Myocyte (in vitro differentiated cells): ENCODE measurements at regions not wholly inside any gene's neighbourhood (a gene's known extent, or its start where the extent isn't known, plus 50 kb on each side); places are given as distances from the start of the nearest gene placed in this dataset.

Experiments used
- DNase-seq: peaks from one replicate; pipeline ENCODE4 v3.0.0-alpha.2; 2012; ENCODE audit warnings: low read depth

DNA sequence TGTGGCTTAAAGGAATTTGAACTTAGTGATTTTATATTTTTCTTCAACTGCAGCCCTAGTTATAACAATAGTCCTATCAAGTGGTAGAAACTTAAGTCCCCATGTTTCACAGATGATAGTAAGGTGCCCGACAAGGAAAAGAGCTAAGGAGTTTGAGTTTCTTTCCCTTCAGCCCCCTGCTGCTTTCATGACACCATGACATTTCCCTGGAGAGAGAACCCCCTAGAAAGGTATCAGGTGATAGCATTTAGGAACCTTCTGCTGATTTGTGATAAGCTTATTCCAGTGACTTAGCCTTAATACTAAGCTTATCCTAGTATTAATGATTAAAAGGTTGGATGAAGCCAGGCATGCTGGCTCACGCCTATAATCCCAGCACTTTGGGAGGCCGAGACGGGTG lies 623.8 kb upstream of the TYRP1 start:
- DNase-seq: no peak

DNA sequence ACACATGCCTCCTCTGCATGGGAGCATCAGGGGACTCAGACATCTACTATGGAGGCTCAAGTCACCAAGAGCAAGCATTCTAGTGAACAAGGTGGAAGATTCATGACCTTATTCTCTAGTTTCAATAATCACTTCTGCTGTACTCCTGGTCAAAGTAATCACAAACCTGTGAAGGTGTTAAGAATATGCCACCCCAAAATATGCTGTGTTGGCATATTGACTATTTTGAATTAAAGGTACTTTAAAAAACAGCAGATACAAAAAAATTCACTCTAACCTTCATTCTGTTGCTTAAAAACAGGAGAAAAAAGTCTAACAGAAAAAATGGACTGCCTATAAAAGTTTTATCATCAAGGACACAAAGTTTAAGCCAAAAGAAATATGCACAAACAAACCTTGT lies 607.8 kb upstream of the TYRP1 start:
- no peak for DNase-seq

DNA sequence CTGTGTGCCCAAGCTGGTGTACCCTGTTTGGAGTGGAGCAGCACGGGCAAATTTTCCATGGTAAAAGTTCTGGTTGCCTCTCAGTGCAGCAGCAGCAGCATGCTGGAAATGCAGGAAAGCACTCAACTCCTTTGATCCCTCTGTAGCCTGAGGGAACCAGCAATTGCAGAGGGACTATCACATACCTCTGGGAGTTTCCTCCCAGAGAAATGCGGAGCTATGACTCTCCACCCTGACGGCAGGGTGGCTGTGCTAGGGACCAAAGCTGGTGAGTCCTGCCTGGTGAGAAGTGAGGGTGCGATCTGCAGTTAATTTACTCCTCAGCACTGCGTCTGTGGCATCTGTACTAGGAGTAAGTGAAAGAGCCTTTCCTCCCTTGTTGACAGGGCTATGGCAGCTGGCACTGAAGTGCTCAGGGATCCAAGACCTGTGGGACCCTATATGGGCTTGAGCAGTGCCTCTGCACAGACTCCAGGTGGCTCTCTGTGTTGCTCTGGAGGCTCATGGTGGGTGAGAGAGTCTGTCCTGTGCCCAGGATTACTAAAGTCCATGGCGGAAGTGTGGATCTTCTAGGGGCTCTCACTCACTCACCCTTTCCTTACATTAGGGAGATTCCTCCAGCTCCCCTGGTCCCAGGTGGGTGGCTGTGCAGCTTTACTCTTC lies 601.2 kb upstream of the TYRP1 start:
- DNase-seq: no peak

DNA sequence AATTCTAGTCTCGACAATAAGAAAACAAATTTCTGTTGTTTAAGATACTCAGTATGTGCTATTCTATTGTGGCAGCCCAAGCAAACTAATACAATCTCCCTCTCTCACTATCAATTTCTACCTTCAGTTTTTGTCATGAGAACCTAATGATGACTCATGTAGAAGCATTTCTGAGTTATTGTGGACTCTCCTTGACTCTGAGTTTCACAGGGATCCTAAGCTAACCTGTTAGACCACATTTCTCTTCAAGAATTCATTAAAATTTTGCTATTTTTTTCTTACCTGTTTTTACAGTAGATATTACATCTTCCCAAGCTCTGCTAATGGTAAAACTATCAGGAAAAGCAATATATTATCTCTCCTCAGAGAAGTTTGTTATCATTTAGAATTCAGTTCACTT lies 599.1 kb upstream of the TYRP1 start:
- no peak for DNase-seq

DNA sequence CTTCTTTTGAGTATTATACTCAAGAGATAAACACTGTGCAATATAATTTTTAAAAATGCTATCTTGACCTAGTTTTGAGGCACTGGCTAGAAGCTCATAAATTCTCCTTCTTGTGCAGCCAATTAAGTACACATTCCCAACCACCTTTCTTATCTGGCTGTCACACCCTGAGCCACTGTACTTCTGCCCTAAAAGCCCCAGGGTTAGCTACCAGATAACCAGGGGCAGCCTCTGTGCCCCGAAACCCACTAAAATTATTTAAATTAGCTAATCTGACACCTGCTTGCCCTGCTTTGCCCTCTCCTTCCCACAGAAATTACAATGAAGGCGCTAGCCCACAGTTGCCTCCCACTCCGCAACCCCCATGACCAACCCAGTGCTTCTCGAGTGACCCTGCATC lies 597.3 kb upstream of the TYRP1 start:
- no peak for DNase-seq

DNA sequence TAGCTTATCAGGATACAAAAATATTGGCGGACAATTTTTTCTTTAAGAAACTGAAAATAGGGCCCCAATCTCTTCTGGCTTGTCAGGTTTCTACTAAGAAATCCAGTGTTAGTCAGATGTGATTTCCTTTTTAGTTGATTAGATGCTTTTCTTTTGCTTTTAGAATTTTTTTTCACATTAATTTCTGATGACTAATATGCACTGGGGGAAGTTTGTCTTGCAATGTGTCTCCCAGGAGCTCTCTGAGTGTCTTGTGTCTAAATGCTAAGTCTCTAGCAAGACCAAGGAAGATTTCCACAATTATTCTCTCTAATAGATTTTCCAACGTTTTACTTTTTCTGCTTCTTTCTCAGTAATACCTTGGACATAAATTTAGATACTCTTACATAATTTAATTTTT lies 559.8 kb upstream of the TYRP1 start:
- DNase-seq: no peak

DNA sequence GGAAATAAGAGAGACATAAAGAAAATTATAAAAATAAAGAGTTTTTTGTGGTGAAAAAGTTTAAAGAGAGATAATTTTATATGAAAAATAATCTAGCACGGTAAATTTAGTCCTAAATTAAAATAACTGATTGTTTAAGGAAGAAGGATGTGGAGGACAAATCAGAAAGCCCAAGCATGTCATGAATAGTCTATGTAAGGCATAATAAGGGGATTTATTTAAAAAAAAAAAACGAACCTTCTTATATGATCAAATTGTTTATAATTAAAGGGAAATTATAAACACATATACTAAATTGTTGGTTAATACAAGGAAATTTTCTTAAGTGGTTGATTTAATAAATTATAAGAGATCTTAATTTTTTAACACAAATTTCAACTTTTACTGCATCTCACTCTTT lies 551.8 kb upstream of the TYRP1 start:
- no peak for DNase-seq

DNA sequence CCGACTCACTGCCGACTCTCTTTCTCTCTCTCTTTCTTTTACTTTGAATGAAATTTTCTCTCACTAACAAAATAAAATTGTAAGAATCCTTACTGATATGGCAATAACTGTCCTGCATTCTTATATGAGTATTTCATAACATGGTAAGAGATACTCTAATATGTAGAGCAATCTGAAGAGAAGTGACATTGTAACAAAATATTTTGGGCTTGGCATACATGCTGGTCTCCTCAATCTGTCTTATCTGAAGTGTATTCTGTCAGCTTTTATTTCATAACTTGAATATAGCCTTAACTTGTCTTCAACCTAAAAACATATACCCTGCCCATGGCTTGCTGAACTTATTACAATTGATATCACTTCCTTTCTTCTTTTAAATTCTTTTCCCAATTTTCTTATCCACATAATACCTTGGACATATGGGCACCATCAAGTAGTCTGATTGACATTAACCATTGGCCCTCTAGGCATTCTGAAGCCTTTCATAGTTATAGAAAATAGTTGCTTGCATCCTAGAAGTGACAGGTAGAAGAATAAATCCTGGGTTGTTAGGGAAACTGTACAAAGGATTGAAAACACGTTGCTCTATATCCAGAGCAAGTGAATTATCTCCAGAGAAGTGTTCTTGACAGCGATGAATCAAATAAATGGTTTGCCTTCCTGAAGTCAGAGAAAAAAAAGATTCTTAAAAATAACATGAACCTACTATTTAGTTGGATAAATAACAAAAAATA lies 537.6 kb upstream of the TYRP1 start:
- no peak for DNase-seq

DNA sequence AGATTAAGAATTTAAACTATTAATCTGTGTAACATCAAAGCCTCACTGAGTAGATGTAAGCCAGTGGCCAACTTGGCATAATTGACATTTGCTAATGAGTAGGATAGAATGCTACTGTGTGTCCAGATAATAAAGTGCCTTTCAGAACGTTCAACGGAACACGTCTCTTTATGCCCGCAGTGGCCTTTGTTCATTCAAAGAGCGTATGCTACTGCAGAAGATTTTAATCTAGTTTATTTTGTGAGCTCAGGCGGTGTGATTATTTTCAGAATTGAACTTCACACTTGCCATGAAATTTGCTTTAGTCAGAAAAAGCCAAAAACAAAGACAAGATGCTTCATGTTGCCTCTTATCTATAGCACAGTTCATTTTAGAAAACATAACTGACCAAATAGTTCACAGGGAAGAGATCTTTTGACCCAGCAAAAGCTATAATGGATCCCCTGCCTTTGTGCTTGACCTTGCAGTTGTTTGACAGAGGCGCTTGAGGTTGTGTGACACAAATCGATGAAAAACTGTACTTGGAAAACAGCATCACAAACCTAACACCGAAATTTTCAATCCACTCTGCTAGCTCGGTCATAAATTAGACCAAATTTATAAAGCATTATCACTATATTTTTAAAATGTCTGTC lies 530.9 kb upstream of the TYRP1 start:
- DNase-seq: no peak

DNA sequence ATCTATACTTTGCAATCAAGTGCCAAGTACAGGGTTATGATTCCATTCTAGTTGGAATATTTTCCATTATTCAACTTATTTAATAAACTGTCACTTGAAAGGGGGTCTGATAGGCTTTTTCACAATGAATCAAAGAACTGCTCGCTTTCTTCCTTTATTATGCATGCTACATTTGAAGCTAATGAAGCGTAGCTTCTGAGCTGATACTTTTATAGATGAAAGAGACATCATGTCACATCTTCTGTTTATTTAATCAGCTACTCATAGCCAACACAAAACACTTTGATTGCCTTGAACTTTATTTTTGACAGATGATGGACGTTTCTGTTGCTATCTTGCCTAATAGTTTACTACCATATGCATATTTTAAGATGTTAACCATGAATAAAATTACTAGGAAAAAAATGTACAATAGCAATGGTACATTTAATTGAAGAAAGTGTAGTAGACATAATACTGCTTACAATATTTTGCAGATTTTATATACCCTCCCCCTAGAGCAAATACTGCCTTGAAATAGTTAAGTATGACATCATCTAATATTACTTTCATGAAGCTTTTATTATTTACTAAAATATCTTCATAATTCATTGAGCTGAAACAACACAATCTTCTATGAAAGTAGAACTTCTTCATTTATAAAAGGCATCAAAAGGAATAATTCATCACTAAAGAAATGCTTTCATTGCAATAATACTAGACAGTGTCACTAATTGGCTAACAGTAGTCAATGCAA lies 529.3 kb upstream of the TYRP1 start:
- DNase-seq: no peak

DNA sequence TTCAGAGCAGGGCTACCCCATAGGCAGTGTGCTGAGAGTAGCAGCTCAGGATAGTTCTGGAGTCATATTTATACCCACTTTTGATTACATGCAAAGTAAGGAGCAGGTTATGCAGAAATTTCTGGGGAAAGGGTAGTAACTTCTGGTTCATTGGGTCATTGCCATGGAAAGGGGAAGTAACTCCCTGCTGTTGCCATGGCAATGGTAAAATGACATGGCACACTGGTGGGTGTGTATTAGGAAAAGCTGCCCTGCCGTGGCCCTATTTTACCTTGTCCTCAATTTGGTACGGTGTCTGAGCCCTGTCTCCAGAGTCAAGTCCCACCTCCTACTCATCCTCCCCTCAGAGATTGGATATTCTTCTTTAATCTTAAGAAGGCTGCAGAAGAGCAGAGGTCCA lies 526.7 kb upstream of the TYRP1 start:
- no peak for DNase-seq

DNA sequence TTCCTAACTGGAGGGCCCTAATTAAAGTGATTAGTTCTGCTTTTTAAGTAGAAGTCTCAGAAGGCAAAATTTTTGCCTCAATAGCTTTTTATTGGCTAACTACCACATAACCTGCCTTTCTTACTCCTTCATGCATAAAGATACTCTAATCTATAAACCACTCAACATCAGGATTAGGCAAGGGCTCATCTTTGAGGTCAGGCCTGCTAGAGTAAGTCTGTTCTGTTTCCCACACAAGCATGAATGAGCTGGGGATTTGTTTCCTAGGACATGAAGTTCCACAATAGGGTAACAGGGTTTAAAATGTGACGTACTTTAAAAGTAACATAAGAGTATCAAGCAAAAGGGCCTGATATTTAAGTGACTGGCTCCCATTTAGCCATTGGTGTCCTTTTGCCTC lies 522.7 kb upstream of the TYRP1 start:
- no peak for DNase-seq

DNA sequence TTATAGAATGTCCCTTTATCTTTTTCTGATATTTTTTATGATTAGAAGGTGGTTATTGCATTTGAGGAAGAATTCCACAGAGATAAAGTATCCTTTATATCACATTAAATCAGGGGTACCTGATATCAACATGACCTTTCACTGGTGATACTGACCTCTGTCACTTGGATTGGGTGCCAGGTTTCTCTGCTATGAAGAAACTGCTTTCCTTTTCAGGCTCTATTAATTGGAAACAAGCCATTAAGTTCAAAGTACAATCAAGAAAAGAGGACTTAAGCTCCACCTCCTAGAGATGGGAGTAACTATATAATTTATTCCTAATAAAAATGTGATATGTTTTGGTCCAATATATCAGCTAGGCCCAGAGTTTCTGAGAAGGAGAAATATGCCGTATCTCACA lies 514.6 kb upstream of the TYRP1 start:
- DNase-seq: no peak

DNA sequence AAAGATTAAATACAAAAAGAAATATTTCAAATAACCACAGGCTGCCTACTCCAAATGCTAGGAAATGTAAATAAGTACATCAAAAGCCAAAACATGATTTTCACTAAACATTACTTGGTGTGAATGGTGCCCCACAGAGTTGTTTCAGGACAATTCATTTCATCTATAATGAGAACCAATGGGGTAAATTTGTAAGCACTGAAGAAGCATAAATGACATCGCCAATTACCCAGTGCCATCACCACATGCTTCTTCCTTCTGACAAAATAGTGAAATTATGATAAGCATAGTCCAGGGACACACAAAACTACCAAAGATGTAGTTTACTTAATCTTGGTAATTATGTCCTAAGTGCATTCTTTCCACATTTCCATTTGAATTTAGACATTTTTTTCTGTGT lies 510.4 kb upstream of the TYRP1 start:
- no peak for DNase-seq

DNA sequence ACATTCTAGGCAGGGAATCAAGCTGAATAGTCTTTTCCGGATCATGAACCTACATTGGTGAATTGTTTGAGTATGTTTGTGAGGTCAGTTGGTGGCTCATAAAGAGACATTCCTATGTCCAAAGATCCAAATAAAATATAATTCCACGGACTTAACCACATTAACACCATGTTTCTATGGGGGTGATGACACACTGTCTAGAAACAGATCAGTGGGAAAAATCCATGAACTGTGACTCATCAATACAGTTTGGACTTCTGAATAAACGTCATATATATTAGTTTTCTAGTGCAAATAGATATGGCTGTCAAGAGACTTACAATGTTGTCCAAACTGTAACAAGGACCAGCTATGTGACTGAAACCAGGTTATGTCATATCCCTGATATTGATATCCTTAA lies 509.9 kb upstream of the TYRP1 start:
- DNase-seq: no peak

DNA sequence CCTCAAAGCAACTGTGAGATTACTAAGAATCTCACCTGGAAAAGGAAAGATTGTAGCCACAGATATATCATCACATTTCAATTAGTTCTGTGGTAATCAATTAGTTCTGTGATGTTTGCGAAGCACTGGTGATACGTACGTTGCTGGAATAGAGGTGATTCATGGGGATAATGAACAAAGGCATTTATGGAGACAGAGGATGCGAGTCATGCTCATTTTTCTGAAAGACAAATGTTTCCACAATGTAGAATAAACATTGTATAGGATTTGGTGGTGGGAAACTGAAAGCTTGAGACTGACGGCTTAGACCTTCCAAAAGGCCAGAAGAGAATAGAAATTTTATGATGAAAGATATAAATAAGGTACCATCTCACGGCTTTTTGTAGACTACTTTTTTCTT lies 507.3 kb upstream of the TYRP1 start:
- DNase-seq: no peak

DNA sequence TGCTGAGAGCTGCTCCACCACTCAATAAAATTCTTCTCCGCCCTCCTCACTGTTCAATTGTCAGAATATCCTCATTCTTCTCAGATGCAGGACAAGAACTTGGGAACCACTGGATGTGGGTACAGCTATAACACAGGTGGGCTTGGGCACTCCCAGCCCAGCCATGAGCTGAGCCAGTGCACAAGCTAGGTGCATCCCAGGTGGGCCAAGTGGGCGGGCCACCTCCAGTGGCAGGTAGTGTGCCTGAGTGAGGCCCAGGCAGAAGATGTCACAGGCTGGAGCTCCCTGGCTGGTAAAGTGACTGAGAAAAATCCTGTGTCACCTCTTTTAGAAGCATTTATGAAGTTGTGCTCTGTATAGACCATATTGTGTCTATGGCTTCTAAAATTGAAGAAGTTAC lies 501.6 kb upstream of the TYRP1 start:
- DNase-seq: no peak

DNA sequence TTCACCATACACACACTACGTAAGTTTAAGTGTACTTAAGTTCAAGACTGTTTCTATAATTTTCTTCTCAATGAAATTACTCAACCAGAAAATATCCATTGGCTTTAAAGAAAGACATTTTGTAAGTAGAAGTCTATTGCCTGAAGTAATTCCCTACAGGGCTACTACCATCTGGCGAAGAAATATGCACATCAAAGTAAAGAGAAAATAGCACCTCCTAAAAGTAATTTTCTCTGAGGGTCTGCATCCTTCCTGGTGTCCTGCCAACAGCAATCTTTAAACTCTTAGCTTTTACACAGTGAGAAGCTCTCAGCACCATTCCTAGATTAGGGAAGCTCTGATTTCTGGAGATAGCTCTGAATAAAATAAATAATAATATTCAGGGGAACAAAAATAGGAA lies 498.5 kb upstream of the TYRP1 start:
- DNase-seq: no peak

DNA sequence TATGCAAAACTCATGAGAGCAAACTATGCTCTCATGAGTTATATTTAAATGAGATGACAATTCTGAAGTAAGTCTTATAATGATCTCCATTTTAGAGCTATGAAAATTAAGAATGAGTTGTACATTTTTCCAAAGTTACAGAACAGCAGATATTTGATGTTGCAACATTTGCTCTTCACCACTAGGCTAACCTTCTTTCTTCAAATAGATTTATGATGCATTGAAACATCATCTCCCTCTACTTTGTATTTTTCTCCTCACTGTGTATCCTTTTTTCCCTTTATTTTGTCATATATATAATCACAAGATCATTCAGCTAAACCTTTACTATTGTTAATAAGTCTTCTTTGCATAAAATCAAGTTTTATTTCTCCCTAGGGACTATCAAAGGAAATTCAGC lies 497.7 kb upstream of the TYRP1 start:
- no peak for DNase-seq

DNA sequence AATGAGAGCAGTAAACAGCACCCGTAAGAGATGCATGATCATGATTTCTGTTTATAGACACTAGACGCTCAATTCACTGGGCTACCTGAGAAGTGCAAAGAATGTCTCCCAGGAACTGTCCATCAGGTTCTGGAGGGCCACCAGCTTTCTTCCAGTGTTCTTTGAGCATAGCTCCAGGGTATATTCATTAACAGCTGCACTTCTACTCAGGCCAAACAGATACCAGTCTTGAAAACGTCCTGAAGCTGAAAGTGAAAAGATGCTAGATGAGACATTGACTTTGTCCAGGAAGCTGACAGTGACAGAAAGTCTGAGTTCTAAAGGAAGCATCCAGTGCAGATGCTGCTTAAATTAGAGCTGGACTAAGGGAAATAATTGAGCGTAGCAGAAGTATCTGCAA lies 488.7 kb upstream of the TYRP1 start:
- no peak for DNase-seq

DNA sequence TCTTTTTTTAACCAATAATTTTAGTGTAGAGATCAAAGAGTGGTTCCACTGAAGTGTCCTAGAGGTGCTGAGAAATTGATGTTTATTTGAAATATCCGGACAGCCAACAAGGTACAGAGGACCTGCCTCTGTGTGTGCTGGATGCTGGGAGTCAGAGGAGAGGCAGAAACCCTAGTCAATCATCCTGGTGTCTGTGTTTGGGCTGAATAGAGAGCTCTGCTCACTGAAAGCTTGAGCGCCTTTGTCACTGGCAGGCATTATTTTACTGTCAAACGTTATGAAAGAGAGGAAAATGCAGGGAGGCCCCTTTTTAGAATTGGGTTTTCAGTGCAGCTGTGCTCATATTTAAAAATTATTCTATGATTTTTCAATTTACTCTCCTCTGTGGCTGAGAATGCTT lies 480.3 kb upstream of the TYRP1 start:
- no peak for DNase-seq

DNA sequence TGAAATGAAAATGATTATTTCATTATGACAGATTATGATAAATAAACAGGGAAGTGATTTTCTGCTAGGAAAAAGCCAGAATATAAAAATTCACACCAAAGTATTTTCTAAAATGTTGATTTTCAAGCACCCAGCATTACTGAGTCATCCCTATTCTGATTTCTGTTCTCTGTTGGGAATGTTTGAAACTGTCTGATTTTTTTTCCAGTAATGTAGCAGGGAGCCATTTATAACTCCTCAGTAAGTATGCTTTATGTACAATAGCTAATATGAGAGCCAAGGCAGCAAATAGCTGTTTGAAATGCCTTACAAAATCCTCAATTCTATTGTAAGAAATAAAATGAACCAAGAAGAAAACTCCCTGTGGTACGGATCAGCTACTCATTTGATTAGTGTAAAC lies 471.7 kb upstream of the TYRP1 start:
- no peak for DNase-seq
